Sigmoid colon (tissue), 4 donors: ENCODE measurements at regions not wholly inside any gene's neighbourhood (a gene's known extent, or its start where the extent isn't known, plus 50 kb on each side); places are given as distances from the start of the nearest gene placed in this dataset.

Source experiments
- CTCF ChIP-seq, 4 experiments: fragments of 450-650 bp in 3 of 4; fragments of 200-600 bp in 1 of 4; IDR thresholded peaks; one replicate each; pipeline ENCODE4 v1.5.1; 2016 to 2019; ENCODE audit warnings: antibody characterized with exemption in 4 of 4, mild to moderate bottlenecking in 3 of 4, moderate library complexity in 2 of 4
- POLR2A ChIP-seq, 2 donors: fragments of 450-650 bp; IDR thresholded peaks; one replicate each; pipeline ENCODE4 v1.6.1; 2016; ENCODE audit warnings: antibody characterized with exemption in 2 of 2, mild to moderate bottlenecking in 2 of 2, moderate library complexity in 2 of 2
- POLR2AphosphoS5 ChIP-seq, 4 donors: sonication (generic); formaldehyde crosslinking; IDR thresholded peaks; one replicate each; pipeline ENCODE4 v1.6.1; 2017; ENCODE audit warnings: antibody characterized with exemption in 4 of 4

- TF ChIP-seq CTCF (IDR thresholded peaks at IDR 0.05) = no peak
- no peak for TF ChIP-seq POLR2AphosphoS5 (IDR thresholded peaks at IDR 0.05)
- no peak for TF ChIP-seq POLR2A (IDR thresholded peaks at IDR 0.05)
Measured at GRCh38 chr5:9739135-9739534, 109.0 kb upstream of the TAS2R1 start.
